Activated naive CD4-positive, alpha-beta T cell treated with anti-CD3 and anti-CD28 coated beads, Interleukin-2, amount 10 ng/mL, durations not matched to agents 7 days and 5 days (primary cell): ENCODE measurements at regions not wholly inside any gene's neighbourhood (a gene's known extent, or its start where the extent isn't known, plus 50 kb on each side); places are given as distances from the start of the nearest gene placed in this dataset.
A peak's percentile ranks its signal among the peaks of the same experiment; 100 is the strongest.

Experiments
- CTCF ChIA-PET: fragments of 350-600 bp; sonication (Branson Sonifier 250); formaldehyde crosslinking; loops from one replicate; lab custom pipeline; 2021; ENCODE audit warnings: antibody characterized with exemption; lab: Charles Lee
- DNase-seq: peaks from one replicate; pipeline ENCODE4 v3.0.0-alpha.2; 2020
- H3K27ac Mint-ChIP-seq: one replicate; pipeline ENCODE4 v1.8.0; 2021; ENCODE audit warnings: mild to moderate bottlenecking, moderate library complexity, mixed read lengths
- H3K27me3 Mint-ChIP-seq: one replicate; pipeline ENCODE4 v1.8.0; 2021; ENCODE audit warnings: mild to moderate bottlenecking, mixed read lengths
- H3K36me3 Mint-ChIP-seq: one replicate; pipeline ENCODE4 v1.8.0; 2021; ENCODE audit warnings: mixed read lengths
- H3K4me1 Mint-ChIP-seq: one replicate; pipeline ENCODE4 v1.8.0; 2021; ENCODE audit warnings: mixed read lengths
- H3K4me3 Mint-ChIP-seq: one replicate; pipeline ENCODE4 v1.8.0; 2021; ENCODE audit warnings: mild to moderate bottlenecking, moderate library complexity, mixed read lengths
- H3K9me3 Mint-ChIP-seq: one replicate; pipeline ENCODE4 v1.8.0; 2021; ENCODE audit warnings: mixed read lengths

GRCh38 chr2:147382322-147382948 is 462.4 kb upstream of the ACVR2A start:
- peaks cover 4% of the 10 kb centered on the region for H3K9me3 Mint-ChIP-seq
- no peak for DNase-seq
- H3K36me3 Mint-ChIP-seq = no peaks in the 10 kb centered on the region
- no peak overlapping the region for H3K4me3 Mint-ChIP-seq
- H3K27me3 Mint-ChIP-seq = peaks cover 4% of the 10 kb centered on the region
- no peak overlapping the region for H3K27ac Mint-ChIP-seq
- CTCF ChIA-PET = no interaction called here
- H3K4me1 Mint-ChIP-seq = no peaks in the 10 kb centered on the region

- Mint-ChIP-seq H3K4me3 (no peak overlapping the region), H3K4me1 (peaks cover 4% of the 10 kb centered on the region), H3K9me3 (peaks cover 4% of the 10 kb centered on the region), H3K36me3 (no peaks in the 10 kb centered on the region), H3K27me3 (peaks cover 3% of the 10 kb centered on the region), H3K27ac (no peak overlapping the region)
- no peak for DNase-seq
- CTCF ChIA-PET = no interaction called here
Observed at GRCh38 chr2:147378403-147378802, 466.4 kb upstream of the ACVR2A start.

GRCh38 chr2:147375073-147375472 is 469.8 kb upstream of the ACVR2A start:
- no peaks in the 10 kb centered on the region for H3K36me3 Mint-ChIP-seq
- DNase-seq = no peak
- H3K4me3 Mint-ChIP-seq = no peak overlapping the region
- H3K27ac Mint-ChIP-seq = no peak overlapping the region
- peaks cover 4% of the 10 kb centered on the region for H3K4me1 Mint-ChIP-seq
- CTCF ChIA-PET = no interaction called here
- H3K27me3 Mint-ChIP-seq = peaks cover 3% of the 10 kb centered on the region
- peaks cover 4% of the 10 kb centered on the region for H3K9me3 Mint-ChIP-seq

GRCh38 chr2:147374423-147374811 is 470.4 kb upstream of the ACVR2A start:
- DNase-seq = no peak

GRCh38 chr2:147373800-147374422 is 470.9 kb upstream of the ACVR2A start:
- no peak for DNase-seq
- H3K9me3 Mint-ChIP-seq = peaks cover 4% of the 10 kb centered on the region
- CTCF ChIA-PET = no interaction called here
- H3K36me3 Mint-ChIP-seq = no peaks in the 10 kb centered on the region
- H3K4me3 Mint-ChIP-seq = no peak overlapping the region
- peaks cover 4% of the 10 kb centered on the region for H3K4me1 Mint-ChIP-seq
- no peak overlapping the region for H3K27ac Mint-ChIP-seq
- H3K27me3 Mint-ChIP-seq = peaks cover 3% of the 10 kb centered on the region

More at GRCh38 chr2:147374423-147374811, 470.4 kb upstream of the ACVR2A start:
- Mint-ChIP-seq H3K4me1 (peaks cover 4% of the 10 kb centered on the region), H3K36me3 (no peaks in the 10 kb centered on the region), H3K4me3 (no peak overlapping the region), H3K27ac (no peak overlapping the region), H3K9me3 (peaks cover 4% of the 10 kb centered on the region), H3K27me3 (peaks cover 3% of the 10 kb centered on the region)
- CTCF ChIA-PET = no interaction called here

- H3K4me1 Mint-ChIP-seq = peaks cover 11% of the 10 kb centered on the region
- no peak overlapping the region for H3K27ac Mint-ChIP-seq
- H3K4me3 Mint-ChIP-seq = no peak overlapping the region
- CTCF ChIA-PET = no interaction called here
- no peak for DNase-seq
- H3K36me3 Mint-ChIP-seq = peaks cover 3% of the 10 kb centered on the region
- H3K9me3 Mint-ChIP-seq = peaks cover 2% of the 10 kb centered on the region
- H3K27me3 Mint-ChIP-seq = no peaks in the 10 kb centered on the region
Observed at GRCh38 chr2:147368306-147368705, 476.5 kb upstream of the ACVR2A start.

- DNase-seq = no peak
- Mint-ChIP-seq H3K27ac (no peak overlapping the region), H3K36me3 (peaks cover 3% of the 10 kb centered on the region), H3K9me3 (peaks cover 2% of the 10 kb centered on the region), H3K4me1 (peaks cover 11% of the 10 kb centered on the region), H3K4me3 (no peak overlapping the region), H3K27me3 (no peaks in the 10 kb centered on the region)
- CTCF ChIA-PET = no interaction called here
Observed at GRCh38 chr2:147366279-147366678, 478.6 kb upstream of the ACVR2A start.

- peaks cover 11% of the 10 kb centered on the region for H3K4me1 Mint-ChIP-seq
- H3K27me3 Mint-ChIP-seq = no peaks in the 10 kb centered on the region
- peaks cover 3% of the 10 kb centered on the region for H3K36me3 Mint-ChIP-seq
- no peak overlapping the region for H3K27ac Mint-ChIP-seq
- no peak for DNase-seq
- peaks cover 2% of the 10 kb centered on the region for H3K9me3 Mint-ChIP-seq
- CTCF ChIA-PET = no interaction called here
- H3K4me3 Mint-ChIP-seq = no peak overlapping the region
Observed at GRCh38 chr2:147365622-147366021, 479.2 kb upstream of the ACVR2A start.

- H3K9me3 Mint-ChIP-seq = peaks cover 2% of the 10 kb centered on the region
- no peak for DNase-seq
- H3K27me3 Mint-ChIP-seq = peaks cover 4% of the 10 kb centered on the region
- no peak overlapping the region for H3K4me3 Mint-ChIP-seq
- peak overlapping the region; percentile 0 for H3K27ac Mint-ChIP-seq
- CTCF ChIA-PET = no interaction called here
- peaks cover 3% of the 10 kb centered on the region for H3K36me3 Mint-ChIP-seq
- peaks cover 11% of the 10 kb centered on the region for H3K4me1 Mint-ChIP-seq
Observed at GRCh38 chr2:147364597-147364996, 480.2 kb upstream of the ACVR2A start.

GRCh38 chr2:147363181-147363580 is 481.6 kb upstream of the ACVR2A start:
- H3K9me3 Mint-ChIP-seq = peaks cover 4% of the 10 kb centered on the region
- no peak overlapping the region for H3K4me3 Mint-ChIP-seq
- peaks cover under 1% of the 10 kb centered on the region for H3K36me3 Mint-ChIP-seq
- no peak overlapping the region for H3K27ac Mint-ChIP-seq
- H3K27me3 Mint-ChIP-seq = peaks cover 12% of the 10 kb centered on the region
- CTCF ChIA-PET = interaction anchor here (1.2 kb wide), 1 partner anchor 22 kb away, joined by 4 read pairs; no protein-coding TSS in a partner anchor
- peaks cover 11% of the 10 kb centered on the region for H3K4me1 Mint-ChIP-seq
- DNase-seq = no peak

- H3K36me3 Mint-ChIP-seq = no peaks in the 10 kb centered on the region
- no peak for DNase-seq
- H3K27me3 Mint-ChIP-seq = peaks cover 12% of the 10 kb centered on the region
- CTCF ChIA-PET = interaction anchor here (1.1 kb wide), 1 partner anchor 12 kb away, joined by 3 read pairs; no protein-coding TSS in a partner anchor
- peaks cover 2% of the 10 kb centered on the region for H3K9me3 Mint-ChIP-seq
- no peaks in the 10 kb centered on the region for H3K4me1 Mint-ChIP-seq
- H3K4me3 Mint-ChIP-seq = no peak overlapping the region
- no peak overlapping the region for H3K27ac Mint-ChIP-seq
Observed at GRCh38 chr2:147358375-147358774, 486.5 kb upstream of the ACVR2A start.

GRCh38 chr2:147356157-147356556 is 488.7 kb upstream of the ACVR2A start:
- no peak for DNase-seq
- no peaks in the 10 kb centered on the region for H3K4me1 Mint-ChIP-seq
- H3K9me3 Mint-ChIP-seq = peaks cover 2% of the 10 kb centered on the region
- no peak overlapping the region for H3K27ac Mint-ChIP-seq
- CTCF ChIA-PET = interaction anchor here (0.5 kb wide), 1 partner anchor 304 kb away, joined by 5 read pairs; no protein-coding TSS in a partner anchor
- H3K36me3 Mint-ChIP-seq = no peaks in the 10 kb centered on the region
- H3K27me3 Mint-ChIP-seq = peaks cover 12% of the 10 kb centered on the region
- H3K4me3 Mint-ChIP-seq = no peak overlapping the region

GRCh38 chr2:147355706-147356105 is 489.1 kb upstream of the ACVR2A start:
- Mint-ChIP-seq H3K27ac (no peak overlapping the region), H3K9me3 (peaks cover 2% of the 10 kb centered on the region), H3K27me3 (peaks cover 12% of the 10 kb centered on the region), H3K4me1 (no peaks in the 10 kb centered on the region), H3K4me3 (no peak overlapping the region), H3K36me3 (no peaks in the 10 kb centered on the region)
- CTCF ChIA-PET = interaction anchor here (0.5 kb wide), 1 partner anchor 305 kb away, joined by 5 read pairs; no protein-coding TSS in a partner anchor
- DNase-seq = no peak

- Mint-ChIP-seq H3K9me3 (no peaks in the 10 kb centered on the region), H3K27me3 (peaks cover 9% of the 10 kb centered on the region), H3K36me3 (no peaks in the 10 kb centered on the region), H3K4me3 (no peak overlapping the region), H3K4me1 (no peaks in the 10 kb centered on the region), H3K27ac (no peak overlapping the region)
- DNase-seq = no peak
- CTCF ChIA-PET = no interaction called here
Observed at GRCh38 chr2:147353072-147353381, 491.8 kb upstream of the ACVR2A start.
